Mesendoderm (in vitro differentiated cells): ENCODE measurements at regions not wholly inside any gene's neighbourhood (a gene's known extent, or its start where the extent isn't known, plus 50 kb on each side); places are given as distances from the start of the nearest gene placed in this dataset.

ENCODE experiments used
- DNase-seq: peaks from one replicate; pipeline ENCODE4 v3.0.0; 2013
- H2AK5ac ChIP-seq: 2 replicates; pipeline ENCODE4 v1.6.1; 2013; ENCODE audit warnings: low read length, inconsistent platforms
- H2BK120ac ChIP-seq: 2 replicates; pipeline ENCODE4 v1.6.1; 2013; ENCODE audit warnings: low read depth, mild to moderate bottlenecking, low read length, moderate library complexity, mixed read lengths
- H2BK15ac ChIP-seq: replicated peaks from 2 replicates; pipeline ENCODE4 v1.6.1; 2013; ENCODE audit warnings: low read depth, mild to moderate bottlenecking, moderate library complexity
- H2BK5ac ChIP-seq: 2 replicates; pipeline ENCODE4 v1.6.1; 2013; ENCODE audit warnings: low read length, inconsistent platforms
- H3K18ac ChIP-seq: 2 replicates; pipeline ENCODE4 v1.6.1; 2013; ENCODE audit warnings: mild to moderate bottlenecking, low read length, mixed read lengths
- H3K23ac ChIP-seq: one replicate; pipeline ENCODE4 v1.6.1; 2013; ENCODE audit warnings: low read length
- H3K27ac ChIP-seq: 2 replicates; pipeline ENCODE4 v1.5.1; 2013; ENCODE audit warnings: low read depth, mild to moderate bottlenecking, inconsistent platforms, low read length, moderate library complexity
- H3K27me3 ChIP-seq: 2 replicates; pipeline ENCODE4 v1.6.1; 2013; ENCODE audit warnings: low read length, control low read depth, mild to moderate bottlenecking, inconsistent platforms; ENCODE audit not compliant: insufficient read depth, poor library complexity
- H3K36me3 ChIP-seq: 2 replicates; pipeline ENCODE4 v1.6.1; 2013; ENCODE audit warnings: low read length, inconsistent platforms; ENCODE audit not compliant: control insufficient read depth, insufficient read depth
- H3K4ac ChIP-seq: one replicate; pipeline ENCODE4 v1.6.1; 2013; ENCODE audit warnings: low read depth, mild to moderate bottlenecking, low read length, moderate library complexity
- H3K4me1 ChIP-seq: 2 replicates; pipeline ENCODE4 v1.6.1; 2013; ENCODE audit warnings: low read depth, low read length, inconsistent platforms; ENCODE audit not compliant: control insufficient read depth
- H3K4me2 ChIP-seq: 2 replicates; pipeline ENCODE4 v1.6.1; 2013; ENCODE audit warnings: low read length
- H3K4me3 ChIP-seq: 2 replicates; pipeline ENCODE4 v1.5.1; 2013; ENCODE audit warnings: mild to moderate bottlenecking, low read length
- H3K56ac ChIP-seq: one replicate; pipeline ENCODE4 v1.6.1; 2013; ENCODE audit warnings: low read length
- H3K79me1 ChIP-seq: 2 replicates; pipeline ENCODE4 v1.6.1; 2013; ENCODE audit warnings: low read length, inconsistent platforms
- H3K79me2 ChIP-seq: 2 replicates; pipeline ENCODE4 v1.6.1; 2013; ENCODE audit warnings: mild to moderate bottlenecking, low read length; ENCODE audit not compliant: control insufficient read depth, insufficient read depth
- H3K9ac ChIP-seq: 2 replicates; pipeline ENCODE4 v1.6.1; 2013; ENCODE audit warnings: low read length, inconsistent platforms
- H4K5ac ChIP-seq: one replicate; pipeline ENCODE4 v1.6.1; 2013; ENCODE audit warnings: low read length
- H4K8ac ChIP-seq: one replicate; pipeline ENCODE4 v1.6.1; 2013; ENCODE audit warnings: low read depth, mild to moderate bottlenecking, control low read depth, low read length, moderate library complexity
- WGBS: extraction: QIAGEN DNeasy Blood & Tissue Kit; methylation state at CpG from one replicate; pipeline ENCODE4 v1.1.7; 2013; ENCODE audit warnings: low lambda C conversion rate, missing lambda C conversion rate; ENCODE audit not compliant: insufficient coverage; ENCODE audit errors: extremely low coverage; 5-methylcytosine and 5-hydroxymethylcytosine counted together

GRCh38 chr18:44609181-44609941 lies 71.3 kb upstream of the SETBP1 start:
- no peak overlapping the region for H3K27ac ChIP-seq
- H3K23ac ChIP-seq, result no peak overlapping the region
- H3K79me1 ChIP-seq, result no peaks in the 10 kb centered on the region
- no peaks in the 10 kb centered on the region for H3K4me1 ChIP-seq
- no peak overlapping the region for H3K4me2 ChIP-seq
- no CpG with 5 or more reads among the region's 2 CpGs for WGBS
- no peak overlapping the region for H3K56ac ChIP-seq
- no peak overlapping the region for H2AK5ac ChIP-seq
- no peak overlapping the region for H2BK120ac ChIP-seq
- no peak overlapping the region for H4K8ac ChIP-seq
- H2BK15ac ChIP-seq, result no peak overlapping the region
- no peak for DNase-seq
- no peaks in the 10 kb centered on the region for H3K27me3 ChIP-seq
- no peaks in the 10 kb centered on the region for H3K79me2 ChIP-seq
- no peak overlapping the region for H3K18ac ChIP-seq
- H3K4ac ChIP-seq, result no peak overlapping the region
- no peak overlapping the region for H3K9ac ChIP-seq
- H2BK5ac ChIP-seq, result no peak overlapping the region
- no peak overlapping the region for H3K4me3 ChIP-seq
- no peaks in the 10 kb centered on the region for H3K36me3 ChIP-seq
- H4K5ac ChIP-seq, result no peak overlapping the region

GRCh38 chr18:44620812-44621211 lies 59.9 kb upstream of the SETBP1 start:
- no peak overlapping the region for H4K5ac ChIP-seq
- no peak overlapping the region for H3K23ac ChIP-seq
- H3K79me1 ChIP-seq, result no peaks in the 10 kb centered on the region
- H4K8ac ChIP-seq, result no peak overlapping the region
- H3K4me1 ChIP-seq, result peaks cover 3% of the 10 kb centered on the region
- H3K18ac ChIP-seq, result no peak overlapping the region
- no peak overlapping the region for H3K4me3 ChIP-seq
- no peak overlapping the region for H3K27ac ChIP-seq
- H2BK120ac ChIP-seq, result no peak overlapping the region
- no peak for DNase-seq
- no peak overlapping the region for H2BK15ac ChIP-seq
- H3K4ac ChIP-seq, result no peak overlapping the region
- no peak overlapping the region for H2AK5ac ChIP-seq
- H3K27me3 ChIP-seq, result no peaks in the 10 kb centered on the region
- H3K36me3 ChIP-seq, result no peaks in the 10 kb centered on the region
- no peak overlapping the region for H2BK5ac ChIP-seq
- H3K56ac ChIP-seq, result no peak overlapping the region
- H3K9ac ChIP-seq, result no peak overlapping the region
- H3K4me2 ChIP-seq, result no peak overlapping the region
- no CpG with 5 or more reads among the region's 1 CpG for WGBS
- no peaks in the 10 kb centered on the region for H3K79me2 ChIP-seq

GRCh38 chr18:44624052-44624451 lies 56.6 kb upstream of the SETBP1 start:
- Histone ChIP-seq H3K27ac (no peak overlapping the region), H3K4ac (no peak overlapping the region), H2BK15ac (no peak overlapping the region), H3K56ac (no peak overlapping the region), H3K4me1 (peaks cover 9% of the 10 kb centered on the region), H2BK120ac (no peak overlapping the region), H3K79me1 (no peaks in the 10 kb centered on the region), H3K4me3 (no peak overlapping the region), H3K23ac (no peak overlapping the region), H3K36me3 (no peaks in the 10 kb centered on the region), H4K5ac (no peak overlapping the region), H3K27me3 (no peaks in the 10 kb centered on the region), H3K79me2 (no peaks in the 10 kb centered on the region), H3K9ac (no peak overlapping the region), H2AK5ac (no peak overlapping the region), H4K8ac (no peak overlapping the region), H3K18ac (no peak overlapping the region), H3K4me2 (no peak overlapping the region), H2BK5ac (no peak overlapping the region)
- DNase-seq, result no peak

- no peak for DNase-seq
Observed at GRCh38 chr18:44625386-44625785, 55.3 kb upstream of the SETBP1 start.

GRCh38 chr18:44626236-44626635 lies 54.5 kb upstream of the SETBP1 start:
- no peak overlapping the region for H3K4me2 ChIP-seq
- no peak overlapping the region for H2AK5ac ChIP-seq
- no peaks in the 10 kb centered on the region for H3K36me3 ChIP-seq
- H3K4me3 ChIP-seq, result no peak overlapping the region
- WGBS, result no CpG with 5 or more reads among the region's 1 CpG
- no peak overlapping the region for H4K8ac ChIP-seq
- no peak for DNase-seq
- H3K79me2 ChIP-seq, result no peaks in the 10 kb centered on the region
- H3K18ac ChIP-seq, result no peak overlapping the region
- H3K4ac ChIP-seq, result no peak overlapping the region
- H4K5ac ChIP-seq, result no peak overlapping the region
- H3K27me3 ChIP-seq, result no peaks in the 10 kb centered on the region
- H2BK15ac ChIP-seq, result no peak overlapping the region
- H3K9ac ChIP-seq, result no peak overlapping the region
- H3K79me1 ChIP-seq, result no peaks in the 10 kb centered on the region
- no peak overlapping the region for H2BK5ac ChIP-seq
- H3K23ac ChIP-seq, result no peak overlapping the region
- H3K4me1 ChIP-seq, result peaks cover 9% of the 10 kb centered on the region
- no peak overlapping the region for H3K27ac ChIP-seq
- no peak overlapping the region for H3K56ac ChIP-seq
- H2BK120ac ChIP-seq, result no peak overlapping the region

More at GRCh38 chr18:44625386-44625785, 55.3 kb upstream of the SETBP1 start:
- Histone ChIP-seq H3K27ac (no peak overlapping the region), H3K4me1 (peaks cover 9% of the 10 kb centered on the region), H3K4me2 (no peak overlapping the region), H3K23ac (no peak overlapping the region), H3K56ac (no peak overlapping the region), H2AK5ac (no peak overlapping the region), H4K5ac (no peak overlapping the region), H3K27me3 (no peaks in the 10 kb centered on the region), H3K79me1 (no peaks in the 10 kb centered on the region), H3K4me3 (no peak overlapping the region), H3K36me3 (no peaks in the 10 kb centered on the region), H2BK120ac (no peak overlapping the region), H3K79me2 (no peaks in the 10 kb centered on the region), H2BK15ac (no peak overlapping the region), H3K9ac (no peak overlapping the region), H4K8ac (no peak overlapping the region), H2BK5ac (no peak overlapping the region), H3K4ac (no peak overlapping the region), H3K18ac (no peak overlapping the region)
- no CpG with 5 or more reads among the region's 3 CpGs for WGBS

GRCh38 chr18:44626807-44627206 lies 53.9 kb upstream of the SETBP1 start:
- Histone ChIP-seq H3K4me3 (no peak overlapping the region), H4K8ac (no peak overlapping the region), H3K36me3 (no peaks in the 10 kb centered on the region), H3K4me1 (peaks cover 9% of the 10 kb centered on the region), H2BK120ac (no peak overlapping the region), H3K27ac (no peak overlapping the region), H2BK5ac (no peak overlapping the region), H3K4ac (no peak overlapping the region), H3K9ac (no peak overlapping the region), H4K5ac (no peak overlapping the region), H3K79me2 (no peaks in the 10 kb centered on the region), H3K56ac (no peak overlapping the region), H3K27me3 (no peaks in the 10 kb centered on the region), H2AK5ac (no peak overlapping the region), H3K4me2 (no peak overlapping the region), H2BK15ac (peak overlapping the region; percentile 7), H3K18ac (peak overlapping the region; percentile 69), H3K79me1 (no peaks in the 10 kb centered on the region), H3K23ac (no peak overlapping the region)
- no peak for DNase-seq
- no CpG with 5 or more reads among the region's 2 CpGs for WGBS
